Progenitor cell of endocrine pancreas (in vitro differentiated cells): ENCODE measurements at regions not wholly inside any gene's neighbourhood (a gene's known extent, or its start where the extent isn't known, plus 50 kb on each side); places are given as distances from the start of the nearest gene placed in this dataset.
"Not testable (repeated sequence)": the region's sequence is repeated elsewhere in the genome, so short reads cannot be mapped to it uniquely, and the experiment has no call there.

Experiments
- DNase-seq: peaks from one replicate; pipeline ENCODE4 v3.0.0; 2021; ENCODE audit warnings: low spot score; ENCODE audit not compliant: unreplicated experiment
- H3K27ac Mint-ChIP-seq: 2 replicates; pipeline ENCODE4 v1.8.0; 2021; ENCODE audit warnings: mild to moderate bottlenecking, moderate library complexity, mixed read lengths
- H3K27me3 Mint-ChIP-seq: 2 replicates; pipeline ENCODE4 v1.8.0; 2021; ENCODE audit warnings: mixed read lengths
- H3K36me3 Mint-ChIP-seq: 2 replicates; pipeline ENCODE4 v1.8.0; 2022; ENCODE audit warnings: mixed read lengths; ENCODE audit not compliant: insufficient read depth
- H3K4me1 Mint-ChIP-seq: 2 replicates; pipeline ENCODE4 v1.8.0; 2021; ENCODE audit warnings: low read depth, mixed read lengths
- H3K4me3 Mint-ChIP-seq: 2 replicates; pipeline ENCODE4 v1.8.0; 2021; ENCODE audit warnings: low read depth, mild to moderate bottlenecking, moderate library complexity, mixed read lengths
- H3K9me3 Mint-ChIP-seq: 2 replicates; pipeline ENCODE4 v1.8.0; 2021; ENCODE audit warnings: low read depth, mixed read lengths
- TF ChIP-seq, protein P1 (sequence below): fragments of 200-600 bp; sonication (generic); IDR thresholded peaks from one replicate; pipeline ENCODE4 v1.5.0; 2021; ENCODE audit warnings: antibody characterized with exemption, mild to moderate bottlenecking; ENCODE audit not compliant: unreplicated experiment

GRCh38 chr5:87776785-87777184, 364.1 kb upstream of the CCNH start:
- TF ChIP-seq, protein P1, sequence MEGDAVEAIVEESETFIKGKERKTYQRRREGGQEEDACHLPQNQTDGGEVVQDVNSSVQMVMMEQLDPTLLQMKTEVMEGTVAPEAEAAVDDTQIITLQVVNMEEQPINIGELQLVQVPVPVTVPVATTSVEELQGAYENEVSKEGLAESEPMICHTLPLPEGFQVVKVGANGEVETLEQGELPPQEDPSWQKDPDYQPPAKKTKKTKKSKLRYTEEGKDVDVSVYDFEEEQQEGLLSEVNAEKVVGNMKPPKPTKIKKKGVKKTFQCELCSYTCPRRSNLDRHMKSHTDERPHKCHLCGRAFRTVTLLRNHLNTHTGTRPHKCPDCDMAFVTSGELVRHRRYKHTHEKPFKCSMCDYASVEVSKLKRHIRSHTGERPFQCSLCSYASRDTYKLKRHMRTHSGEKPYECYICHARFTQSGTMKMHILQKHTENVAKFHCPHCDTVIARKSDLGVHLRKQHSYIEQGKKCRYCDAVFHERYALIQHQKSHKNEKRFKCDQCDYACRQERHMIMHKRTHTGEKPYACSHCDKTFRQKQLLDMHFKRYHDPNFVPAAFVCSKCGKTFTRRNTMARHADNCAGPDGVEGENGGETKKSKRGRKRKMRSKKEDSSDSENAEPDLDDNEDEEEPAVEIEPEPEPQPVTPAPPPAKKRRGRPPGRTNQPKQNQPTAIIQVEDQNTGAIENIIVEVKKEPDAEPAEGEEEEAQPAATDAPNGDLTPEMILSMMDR = no peak
- Mint-ChIP-seq H3K36me3 (no peaks in the 10 kb centered on the region), H3K27me3 (peaks cover 22% of the 10 kb centered on the region), H3K27ac (no peak overlapping the region), H3K4me3 (no peak overlapping the region), H3K4me1 (peaks cover 2% of the 10 kb centered on the region), H3K9me3 (no peaks in the 10 kb centered on the region)
- no peak for DNase-seq

DNA sequence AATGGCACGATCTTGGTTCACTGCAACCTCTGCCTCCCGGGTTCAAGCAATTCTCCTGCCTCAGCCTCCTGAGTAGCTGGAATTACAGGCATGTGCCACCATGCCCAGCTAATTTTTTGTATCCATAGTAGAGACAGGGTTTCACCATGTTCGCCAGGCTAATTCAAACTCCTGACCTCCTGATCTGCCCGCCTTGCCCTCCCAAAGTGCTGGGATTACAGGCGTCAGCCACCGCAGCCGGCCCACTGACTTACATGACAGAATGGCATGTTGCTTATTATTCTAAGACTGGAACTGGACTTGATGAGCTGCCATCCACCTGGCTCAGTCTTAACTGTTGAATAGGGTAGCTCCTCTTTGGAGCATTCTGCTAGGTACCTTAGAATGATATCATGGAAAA, 363.6 kb upstream of the CCNH start:
- H3K36me3 Mint-ChIP-seq, H3K9me3 Mint-ChIP-seq, DNase-seq, H3K4me3 Mint-ChIP-seq, H3K27ac Mint-ChIP-seq, H3K4me1 Mint-ChIP-seq: not testable (repeated sequence)
- H3K27me3 Mint-ChIP-seq = peaks cover 17% of the 10 kb centered on the region

- H3K4me1 Mint-ChIP-seq = no peaks in the 10 kb centered on the region
- H3K27ac Mint-ChIP-seq = no peak overlapping the region
- DNase-seq = no peak
- no peaks in the 10 kb centered on the region for H3K36me3 Mint-ChIP-seq
- H3K9me3 Mint-ChIP-seq = no peaks in the 10 kb centered on the region
- H3K4me3 Mint-ChIP-seq = no peak overlapping the region
- peaks cover 18% of the 10 kb centered on the region for H3K27me3 Mint-ChIP-seq
- TF ChIP-seq, protein P1 = no peak
Observed at GRCh38 chr5:87775228-87775627, 362.5 kb upstream of the CCNH start.

DNA sequence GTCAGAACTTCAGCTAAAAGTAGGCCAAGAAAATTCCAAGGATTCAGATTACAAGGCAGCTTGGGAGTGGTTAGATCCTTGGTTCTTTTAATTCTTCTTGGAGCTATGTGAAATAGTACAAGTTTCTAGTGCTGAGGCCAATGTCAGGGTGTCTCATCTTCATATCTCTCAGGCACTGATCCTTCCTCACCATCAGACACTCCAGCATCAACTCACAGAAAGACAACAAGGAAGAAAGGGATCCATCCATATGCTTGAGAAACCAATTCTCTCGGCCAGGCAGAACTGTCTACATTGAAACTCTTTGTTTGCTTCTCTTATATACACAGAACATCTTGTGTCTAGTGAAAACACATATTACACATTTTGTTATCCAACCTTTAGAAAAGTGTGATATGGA, 362.1 kb upstream of the CCNH start:
- no peaks in the 10 kb centered on the region for H3K36me3 Mint-ChIP-seq
- no peaks in the 10 kb centered on the region for H3K9me3 Mint-ChIP-seq
- TF ChIP-seq, protein P1 = no peak
- H3K4me1 Mint-ChIP-seq = no peaks in the 10 kb centered on the region
- no peak overlapping the region for H3K27ac Mint-ChIP-seq
- DNase-seq = no peak
- H3K4me3 Mint-ChIP-seq = no peak overlapping the region
- H3K27me3 Mint-ChIP-seq = peaks cover 21% of the 10 kb centered on the region

- H3K27ac Mint-ChIP-seq = no peak overlapping the region
- no peaks in the 10 kb centered on the region for H3K4me1 Mint-ChIP-seq
- TF ChIP-seq, protein P1 = no peak
- H3K9me3 Mint-ChIP-seq = no peaks in the 10 kb centered on the region
- no peaks in the 10 kb centered on the region for H3K36me3 Mint-ChIP-seq
- no peak overlapping the region for H3K4me3 Mint-ChIP-seq
- peaks cover 13% of the 10 kb centered on the region for H3K27me3 Mint-ChIP-seq
- DNase-seq = no peak
Observed at GRCh38 chr5:87770601-87771121, 357.9 kb upstream of the CCNH start.

- Mint-ChIP-seq H3K27me3 (peaks cover 13% of the 10 kb centered on the region), H3K36me3 (no peaks in the 10 kb centered on the region), H3K4me1 (no peaks in the 10 kb centered on the region), H3K27ac (no peak overlapping the region), H3K4me3 (no peak overlapping the region), H3K9me3 (no peaks in the 10 kb centered on the region)
- DNase-seq = no peak
- TF ChIP-seq, protein P1 = no peak
Observed at GRCh38 chr5:87770016-87770570, 357.4 kb upstream of the CCNH start.
